Stimulated activated CD4-positive, alpha-beta T cell treated with anti-CD3 and anti-CD28 coated beads, Interleukin-4, amount 100 ng/mL, for 24 hours (primary cell): ENCODE measurements at regions not wholly inside any gene's neighbourhood (a gene's known extent, or its start where the extent isn't known, plus 50 kb on each side); places are given as distances from the start of the nearest gene placed in this dataset.

ENCODE experiments used
- DNase-seq: peaks from one replicate; pipeline ENCODE4 v3.0.0-alpha.2; 2020

DNA sequence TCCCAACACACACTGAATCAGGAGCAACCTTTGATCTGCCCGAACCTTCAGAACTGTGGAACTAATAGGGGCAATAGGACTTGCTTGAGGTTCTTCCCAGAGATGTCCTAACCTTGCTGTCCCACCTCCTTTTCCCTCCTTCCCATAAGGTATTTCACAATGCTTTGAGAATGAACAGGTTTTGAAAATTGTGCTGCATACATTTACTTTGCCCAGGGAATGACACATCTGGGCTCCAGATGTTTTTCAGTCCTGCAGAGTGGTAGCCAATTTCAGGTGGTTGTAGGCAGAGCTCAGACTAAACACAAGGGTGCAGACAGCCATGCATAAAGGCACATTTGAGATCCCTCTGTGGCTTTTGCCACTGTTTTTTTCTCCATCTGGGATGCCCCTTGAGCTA is 206.7 kb upstream of the PWP1 start:
- no peak for DNase-seq

- DNase-seq, result no peak
Observed at GRCh38 chr12:107480836-107481608, 204.6 kb upstream of the PWP1 start.

GRCh38 chr12:107484230-107484629 is 201.4 kb upstream of the PWP1 start:
- no peak for DNase-seq

DNA sequence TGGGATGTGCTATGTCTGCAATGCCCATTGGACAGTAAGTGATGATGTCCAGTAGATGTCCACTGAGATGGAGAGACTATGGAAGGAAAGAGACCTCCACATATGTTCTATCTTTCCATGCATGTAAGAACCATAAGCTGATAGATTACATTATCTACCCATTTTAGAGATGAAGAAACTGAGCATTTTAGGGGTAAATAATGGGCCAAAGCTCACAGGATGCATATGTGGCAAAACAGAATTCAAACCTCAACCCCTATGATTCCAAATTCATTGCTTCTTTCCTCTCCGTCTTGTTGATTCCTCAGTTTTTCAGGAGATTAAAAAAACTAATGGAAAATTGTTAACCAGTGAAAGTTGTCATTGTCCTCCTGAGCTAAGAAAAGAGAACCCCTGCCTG is 200.7 kb upstream of the PWP1 start:
- DNase-seq, result no peak

GRCh38 chr12:107485731-107486130 is 199.9 kb upstream of the PWP1 start:
- no peak for DNase-seq

DNA sequence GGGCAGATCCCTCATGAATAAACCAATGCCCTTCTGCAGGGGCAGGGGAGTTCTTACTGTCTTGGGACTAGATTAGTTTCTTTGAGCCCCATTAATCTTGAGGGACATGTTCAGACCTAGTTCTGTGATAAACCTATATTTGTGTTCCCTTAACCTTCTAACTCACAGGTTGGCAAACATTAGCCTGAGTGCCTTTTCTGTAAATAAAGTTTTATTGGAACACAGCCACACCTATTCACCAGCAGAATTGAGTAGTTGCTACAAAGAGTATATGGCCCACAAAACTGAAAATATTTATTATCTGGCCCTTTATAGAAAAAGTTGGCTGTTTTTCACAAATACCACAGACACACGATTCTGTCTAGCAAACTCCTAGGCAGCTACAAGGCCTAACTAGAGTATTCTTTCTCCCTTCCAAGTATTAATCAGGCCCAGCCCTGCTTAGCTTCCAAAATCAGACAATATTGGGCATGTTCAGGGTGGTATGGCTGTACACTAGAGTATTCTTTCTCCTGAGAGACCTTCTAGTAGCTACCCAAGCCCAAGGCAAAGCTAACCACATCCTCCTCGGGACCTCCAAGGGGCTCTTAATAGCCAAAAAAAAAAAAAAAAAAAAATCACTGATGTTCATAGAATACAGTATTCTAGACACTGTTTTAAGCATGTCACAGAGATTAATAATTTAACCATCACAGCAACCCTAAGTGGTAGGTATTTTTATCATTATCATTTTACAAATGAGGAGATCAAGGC is 199.3 kb upstream of the PWP1 start:
- no peak for DNase-seq

GRCh38 chr12:107487011-107487680 is 198.5 kb upstream of the PWP1 start:
- DNase-seq, result no peak

GRCh38 chr12:107488666-107489065 is 196.9 kb upstream of the PWP1 start:
- DNase-seq, result no peak

DNA sequence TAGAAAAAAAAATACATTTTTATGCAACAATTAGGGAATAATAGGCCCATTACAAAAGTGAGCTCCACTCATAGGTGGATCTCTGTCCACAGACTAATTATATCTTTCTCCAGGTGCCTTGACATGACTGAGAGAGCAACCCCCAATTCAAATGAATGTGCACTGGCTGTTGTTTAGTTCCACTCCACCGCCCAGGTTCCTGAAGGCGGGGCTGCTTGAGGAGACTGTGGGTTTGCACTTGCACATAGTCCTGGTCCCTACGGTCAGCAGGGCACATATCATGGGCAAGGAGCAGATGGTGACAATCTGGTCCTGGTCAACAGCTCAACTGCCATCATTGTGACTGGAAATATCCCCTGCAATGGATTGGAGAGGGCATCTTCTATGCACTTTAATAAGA is 195.6 kb upstream of the PWP1 start:
- no peak for DNase-seq

DNA sequence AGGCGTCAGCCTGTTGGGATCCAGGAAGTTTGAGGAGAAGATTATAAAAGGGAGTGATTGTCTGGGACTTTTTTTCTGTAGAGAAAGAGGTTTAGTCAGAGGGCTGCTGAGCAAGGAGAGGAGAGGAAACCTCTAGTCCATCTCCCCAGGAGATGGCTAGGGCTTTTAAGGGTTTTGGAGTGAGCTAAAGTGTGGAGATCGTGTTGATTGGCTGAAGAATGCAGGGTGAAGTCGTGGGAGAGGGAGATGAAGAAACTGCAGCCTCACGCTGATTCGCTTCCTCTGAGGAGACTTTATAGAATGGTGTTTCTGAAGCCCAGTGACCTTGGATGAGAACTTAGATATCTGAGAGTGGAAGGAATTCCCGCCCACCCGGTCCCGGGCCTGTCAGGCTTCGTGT is 193.7 kb upstream of the PWP1 start:
- DNase-seq, result no peak

DNA sequence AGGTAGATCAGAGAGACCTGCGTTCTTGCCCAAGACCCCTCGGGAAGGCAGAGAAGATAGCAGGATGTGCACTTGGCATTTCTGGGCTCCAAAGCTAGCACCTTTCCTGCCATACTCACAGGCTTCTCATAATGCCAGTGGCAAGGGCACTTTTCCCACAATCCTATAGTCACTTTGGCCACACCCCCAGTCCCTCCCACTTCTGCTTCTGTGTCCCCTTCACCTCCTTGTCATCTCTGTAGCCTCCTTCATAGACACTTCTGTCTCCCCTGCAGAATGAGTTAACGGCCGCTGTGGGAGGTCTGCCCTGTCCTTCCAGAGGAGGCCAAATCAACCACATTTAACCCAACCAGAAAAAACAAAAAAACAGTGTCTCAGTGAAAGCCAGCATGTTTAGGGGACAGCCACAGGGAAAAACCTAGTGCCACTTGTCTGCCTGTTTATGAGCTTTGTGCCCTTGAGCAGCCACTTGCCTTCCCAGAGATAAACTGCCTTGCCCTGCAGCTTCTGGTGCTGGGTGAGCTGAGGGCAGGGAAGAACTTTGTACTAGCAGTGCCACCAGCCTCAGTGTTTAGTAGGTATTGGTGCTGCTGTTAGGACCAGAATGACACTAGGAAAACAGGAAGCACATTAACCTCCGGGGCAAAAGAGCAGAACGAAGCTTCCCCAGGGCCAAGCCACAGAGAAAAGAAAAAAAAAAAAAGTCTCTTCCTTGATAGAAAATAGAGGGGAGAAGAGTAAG is 193.0 kb upstream of the PWP1 start:
- no peak for DNase-seq

DNA sequence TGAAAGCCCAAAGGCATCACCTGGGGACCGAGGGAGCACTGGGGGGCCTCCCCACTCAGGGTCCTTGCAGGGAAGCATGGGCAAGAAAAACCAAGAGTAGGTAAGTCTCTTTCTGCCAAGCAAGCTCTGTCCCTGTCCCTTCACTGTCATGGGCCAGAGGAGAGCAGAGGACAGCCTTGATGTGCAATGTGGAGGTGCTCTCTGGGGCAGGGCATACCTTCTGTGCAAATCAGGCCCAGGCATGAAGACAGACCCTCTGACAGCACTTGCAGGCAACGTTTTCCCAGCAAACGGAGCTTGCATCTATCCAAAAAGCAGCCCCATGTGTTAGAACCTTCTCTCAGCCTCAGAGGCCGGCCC is 192.5 kb upstream of the PWP1 start:
- DNase-seq, result no peak

DNA sequence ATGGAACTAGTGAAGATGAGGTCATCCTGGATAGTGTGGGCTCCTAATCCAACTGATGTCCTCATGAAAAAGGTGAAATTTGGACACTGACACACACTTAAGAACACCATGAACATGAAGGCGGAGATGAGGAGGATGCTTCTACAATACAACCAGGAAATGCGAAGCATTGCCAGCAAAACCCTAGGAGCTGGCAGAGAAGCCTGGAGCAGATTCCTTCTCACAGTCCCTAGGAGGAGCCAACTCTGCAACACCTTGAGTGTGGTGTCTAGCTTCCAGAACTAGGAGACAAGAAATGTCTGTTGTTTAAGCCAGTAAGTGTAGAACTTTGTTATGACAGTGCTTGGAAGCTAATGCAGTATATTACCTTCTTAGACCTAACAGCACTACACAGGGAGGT is 191.9 kb upstream of the PWP1 start:
- DNase-seq, result no peak

DNA sequence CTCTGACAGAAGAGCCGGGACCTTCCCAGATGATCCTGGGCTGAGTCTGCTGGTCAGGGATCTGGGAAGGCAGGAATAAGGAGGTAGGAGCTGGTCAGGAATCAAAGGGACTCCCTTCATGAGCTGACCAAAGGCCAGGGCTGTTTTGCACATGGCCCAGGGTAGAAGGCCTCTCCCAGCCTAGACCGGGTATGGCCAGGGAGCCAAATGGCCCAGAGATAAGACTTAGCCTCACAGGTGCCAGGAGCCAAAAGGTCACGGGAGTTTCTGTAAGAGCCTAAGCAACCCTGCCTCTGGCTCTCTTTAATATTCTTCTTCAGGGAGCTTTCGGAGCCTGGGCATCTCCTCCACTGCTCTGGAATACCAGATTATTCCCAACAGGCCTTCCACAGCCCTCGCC is 191.3 kb upstream of the PWP1 start:
- DNase-seq, result no peak

DNA sequence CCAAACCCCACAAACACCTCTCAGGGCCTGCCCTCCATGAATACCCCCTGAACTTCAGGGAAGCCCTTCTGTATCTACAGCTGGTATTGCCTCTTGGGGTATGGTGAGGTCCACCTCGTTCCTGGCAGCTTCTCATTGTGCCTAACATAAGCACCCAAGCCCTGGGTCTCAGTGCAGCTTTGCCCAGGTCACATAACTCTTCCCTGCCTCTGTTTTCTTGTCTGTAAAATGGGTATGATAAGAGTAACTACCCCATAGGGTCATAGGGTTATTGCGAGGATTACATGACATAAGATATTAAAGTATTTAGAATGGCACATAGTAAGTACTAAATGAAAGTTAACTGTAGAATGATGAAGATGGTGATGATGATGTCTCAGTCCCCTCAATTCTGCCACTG is 190.0 kb upstream of the PWP1 start:
- no peak for DNase-seq

DNA sequence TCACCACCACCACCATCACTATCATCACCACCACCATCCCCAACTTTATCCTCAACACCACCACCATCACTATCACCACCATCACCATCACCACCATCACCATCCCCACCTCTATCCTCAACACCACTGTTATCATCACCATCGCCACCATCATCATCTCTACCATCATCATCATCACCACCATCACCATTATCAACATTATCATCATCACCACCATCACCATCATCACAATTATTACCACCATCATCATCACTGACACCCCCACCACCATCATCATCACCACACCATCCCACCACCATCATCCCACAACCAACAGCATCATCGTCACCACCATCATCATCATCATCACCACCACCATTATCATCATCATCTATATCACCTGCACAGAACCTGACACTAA is 188.4 kb upstream of the PWP1 start:
- no peak for DNase-seq

DNA sequence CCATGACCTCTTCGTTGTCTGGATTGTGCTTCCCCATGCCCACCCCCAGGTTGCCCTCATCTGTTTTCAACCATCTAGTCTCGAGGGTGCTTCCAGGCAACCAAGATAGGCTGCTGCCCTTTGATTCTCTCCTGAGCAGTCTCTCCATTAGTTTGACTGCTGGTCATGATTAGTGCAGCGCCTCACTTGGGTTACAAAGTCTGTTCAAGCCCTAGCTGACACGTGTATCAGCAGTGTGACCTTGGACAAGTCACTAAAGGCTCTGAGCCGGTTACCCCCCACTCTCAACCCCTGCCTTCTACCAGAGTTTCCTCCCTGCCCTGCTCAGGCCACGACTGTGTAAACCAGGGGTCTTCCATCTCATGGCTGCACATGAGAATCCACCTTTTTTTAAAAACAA is 185.3 kb upstream of the PWP1 start:
- no peak for DNase-seq

DNA sequence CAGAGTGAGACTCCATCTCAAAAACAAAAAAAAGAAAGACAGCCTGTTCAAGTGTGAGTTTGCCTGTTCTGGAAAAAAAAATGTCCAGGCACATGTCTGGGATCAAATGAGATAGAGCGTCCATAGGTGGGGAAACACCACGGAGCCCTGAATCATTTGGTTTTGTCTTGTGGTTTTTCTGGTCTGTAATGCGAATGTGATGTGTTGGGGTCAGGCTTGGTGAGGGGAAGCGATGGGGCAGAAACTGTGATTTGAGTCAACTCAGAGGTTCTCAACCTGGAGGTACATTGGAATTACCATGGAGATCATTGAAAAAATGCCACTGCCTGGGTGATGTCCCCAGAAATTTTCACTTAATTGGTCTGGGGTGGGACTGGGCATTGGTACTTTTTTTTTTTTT is 183.9 kb upstream of the PWP1 start:
- no peak for DNase-seq

DNA sequence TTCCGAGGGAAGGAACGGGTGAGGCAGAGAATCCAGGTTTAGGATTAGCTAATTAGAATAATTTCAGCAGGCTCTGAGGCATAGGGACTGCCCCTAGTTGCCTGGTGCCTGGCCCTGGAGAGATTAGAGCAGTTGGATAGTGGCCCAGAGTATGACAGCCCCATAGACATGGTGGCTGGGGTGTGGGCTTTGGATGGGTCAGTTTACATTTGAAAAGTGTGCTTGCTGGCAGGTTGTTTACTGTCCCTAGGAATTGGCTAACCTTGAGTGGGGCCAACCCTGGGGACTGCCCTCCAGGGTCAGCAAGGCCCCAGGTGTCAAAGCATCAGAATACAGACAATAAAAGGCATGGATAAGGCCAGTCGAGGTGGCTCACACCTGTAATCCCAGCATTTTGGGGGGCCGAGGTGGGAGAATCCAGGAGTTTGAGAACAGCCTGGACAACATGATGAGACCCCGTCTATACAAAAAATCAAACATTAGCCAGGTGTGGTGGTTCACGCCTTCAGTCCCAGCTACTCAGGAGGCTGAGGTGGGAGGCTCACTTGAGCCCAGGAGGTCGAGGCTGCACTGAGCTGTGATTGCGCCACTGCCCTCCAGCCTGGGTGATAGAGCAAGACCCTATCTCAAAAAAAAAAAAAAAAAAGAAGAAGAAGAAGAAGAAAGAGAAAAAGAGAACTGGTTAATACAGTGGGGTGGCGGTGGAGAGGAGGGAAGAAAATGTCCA is 182.3 kb upstream of the PWP1 start:
- DNase-seq, result no peak

DNA sequence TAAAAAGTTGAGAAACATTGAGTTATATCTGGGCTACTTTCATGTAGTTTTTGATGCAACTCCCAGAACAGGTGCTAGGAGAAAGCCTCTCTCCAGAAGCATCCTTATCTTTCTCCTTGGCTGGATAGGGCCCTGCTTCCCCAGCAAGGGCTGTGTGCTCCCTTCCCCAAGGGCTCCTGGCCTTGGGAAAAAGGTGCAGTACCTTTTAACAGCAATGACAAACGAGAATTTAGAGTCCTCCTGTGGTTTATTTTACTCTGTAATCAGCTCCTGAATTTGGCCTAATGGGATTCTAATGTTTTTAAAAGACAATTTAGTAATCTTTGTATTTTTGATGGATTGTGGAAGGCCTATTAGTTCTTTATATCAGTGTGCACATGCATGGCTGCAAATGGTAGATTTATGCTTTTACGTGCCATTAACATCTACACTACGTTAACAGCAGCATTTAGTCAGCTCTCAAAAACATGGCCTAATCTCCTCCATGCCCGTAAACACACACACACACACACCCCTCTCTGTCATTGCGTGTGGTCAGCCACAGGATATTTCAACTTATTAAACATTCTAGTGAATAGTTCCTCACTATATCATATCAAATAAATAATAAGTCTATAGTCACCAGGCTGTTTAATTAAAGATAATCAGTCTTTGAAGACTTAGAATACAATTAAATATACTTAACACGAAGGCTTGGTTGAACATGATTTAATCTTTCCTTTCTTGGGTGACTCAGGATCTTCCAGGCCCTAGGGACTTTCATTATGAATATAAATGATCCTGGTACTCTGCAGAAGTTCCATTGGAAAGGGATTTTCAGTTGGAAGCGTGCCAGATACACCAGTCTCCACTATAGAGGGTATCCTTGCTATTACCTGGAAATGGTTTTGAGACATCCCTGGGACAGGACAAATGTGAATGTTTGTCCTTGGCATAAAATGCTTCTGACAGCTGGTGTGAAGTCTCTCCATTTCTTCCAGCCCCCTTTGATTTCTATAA is 181.4 kb upstream of the PWP1 start:
- DNase-seq, result no peak

DNA sequence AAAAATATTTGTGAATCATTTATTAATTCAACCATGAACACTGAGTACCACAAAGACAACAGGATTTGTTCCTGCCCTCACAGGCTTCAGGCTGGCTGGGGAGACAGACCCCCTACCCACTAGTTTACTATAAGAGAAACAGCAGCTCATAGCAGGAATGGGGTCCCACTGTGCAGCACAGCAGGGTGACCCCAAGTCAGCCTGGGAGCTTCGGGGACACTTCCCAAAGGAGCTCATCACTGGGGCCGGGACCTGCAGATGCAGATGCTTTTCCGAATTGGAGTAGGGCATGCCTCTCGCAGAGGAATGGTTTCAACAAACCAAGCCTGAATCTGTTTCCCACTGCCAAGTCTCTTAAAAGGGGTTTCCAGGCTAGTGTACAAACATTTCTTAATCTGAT is 176.2 kb upstream of the PWP1 start:
- no peak for DNase-seq

DNA sequence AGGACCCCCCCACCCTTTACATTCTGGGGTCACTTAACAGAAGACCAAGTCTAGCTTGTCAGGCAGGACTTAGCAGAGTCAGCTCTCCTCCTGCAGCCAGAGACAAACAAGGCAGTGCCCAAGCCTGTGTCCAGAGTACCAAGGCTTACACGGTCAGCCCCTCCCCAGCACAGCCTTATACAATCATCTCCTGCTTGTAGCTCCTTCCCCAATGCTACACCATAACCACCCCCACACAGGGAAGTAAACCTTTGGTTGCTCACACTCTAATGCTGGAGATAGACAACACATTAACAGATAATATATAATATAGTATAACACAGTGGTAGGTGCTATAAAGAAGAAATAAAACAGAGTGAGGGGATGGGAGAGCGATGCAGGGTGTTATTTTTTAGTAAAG is 175.4 kb upstream of the PWP1 start:
- DNase-seq, result no peak
